Endothelial cell of umbilical vein (primary cell): ENCODE measurements at regions not wholly inside any gene's neighbourhood (a gene's known extent, or its start where the extent isn't known, plus 50 kb on each side); places are given as distances from the start of the nearest gene placed in this dataset.

Experiments
- BruUV-seq: library from RNA; stranded (reverse); fragments of 400-500 nt; replicated peaks from 2 replicates; lab custom pipeline; 2021; lab: Mats Ljungman, UMichigan
- CTCF ChIA-PET: fragments of 300-600, 350-600 bp; sonication (Branson Sonifier 250); formaldehyde crosslinking; loops from one replicate; lab custom pipeline; 2021; ENCODE audit warnings: antibody characterized with exemption, inconsistent platforms; lab: Charles Lee
- POLR2A ChIA-PET: fragments of 300-600, 350-600 bp; sonication (Branson Sonifier 250); formaldehyde crosslinking; loops from one replicate; lab custom pipeline; 2021; ENCODE audit warnings: antibody characterized with exemption, inconsistent platforms; lab: Charles Lee
- DNase-seq: peaks from one replicate; pipeline ENCODE4 v3.0.0-alpha.2; 2011; ENCODE audit warnings: low read depth, low spot score
- FAIRE-seq: peaks from 2 replicates; lab custom pipeline; 2011; peaks lifted over from hg19 to GRCh38; lab: Jason Lieb, UNC
- H2AFZ ChIP-seq: 2 replicates; pipeline ENCODE4 v1.6.0; 2012; ENCODE audit warnings: low read depth, low read length, control low read depth, inconsistent platforms
- H3K27ac ChIP-seq: 2 replicates; pipeline ENCODE4 v1.5.1; 2011; ENCODE audit warnings: low read depth, mild to moderate bottlenecking, control low read depth, low read length, moderate library complexity; ENCODE audit not compliant: insufficient read depth
- H3K27me3 ChIP-seq, 2 experiments: 2 replicates each; pipeline versions ENCODE4 v1.6.0 to v1.6.1; 2011; ENCODE audit warnings: low read length in 2 of 2, mixed read lengths in 1 of 2; ENCODE audit not compliant: control insufficient read depth in 2 of 2, insufficient read depth in 2 of 2
- H3K36me3 ChIP-seq, 2 experiments: 2 replicates in 1 of 2; 3 replicates in 1 of 2; pipeline ENCODE4 v1.5.1; 2011; ENCODE audit warnings: low read length in 2 of 2, mild to moderate bottlenecking in 1 of 2, moderate library complexity in 1 of 2; ENCODE audit not compliant: control insufficient read depth in 2 of 2, insufficient read depth in 2 of 2; ENCODE audit errors: extremely low read depth in 1 of 2
- H3K4me1 ChIP-seq: 3 replicates; pipeline ENCODE4 v1.5.1; 2011; ENCODE audit warnings: mild to moderate bottlenecking, low read length; ENCODE audit not compliant: control insufficient read depth, insufficient read depth; ENCODE audit errors: extremely low read depth
- H3K4me2 ChIP-seq: 2 replicates; pipeline ENCODE4 v1.6.1; 2011; ENCODE audit warnings: low read length, control low read depth, mixed read lengths; ENCODE audit not compliant: insufficient read depth
- H3K4me3 ChIP-seq, 3 experiments: fragments of 200-600 bp in 1 of 3; sonication (generic), shearing (Covaris generic) in 1 of 3; replicated peaks in 1 of 3; 2 replicates each; pipeline ENCODE4 v1.5.1; 2011 to 2016; ENCODE audit warnings: control low read depth in 3 of 3, low read length in 3 of 3, mild to moderate bottlenecking in 2 of 3, inconsistent platforms in 1 of 3, low read depth in 1 of 3, moderate library complexity in 1 of 3; ENCODE audit not compliant: insufficient read depth in 1 of 3
- H3K79me2 ChIP-seq: 2 replicates; pipeline ENCODE4 v1.6.0; 2012; ENCODE audit warnings: low read length, inconsistent platforms; ENCODE audit not compliant: control insufficient read depth, insufficient read depth
- H3K9ac ChIP-seq: replicated peaks from 2 replicates; pipeline ENCODE3; 2011; ENCODE audit warnings: low read length, control low read depth; ENCODE audit not compliant: insufficient read depth; ENCODE audit errors: extremely low read depth
- H3K9me1 ChIP-seq: replicated peaks from 3 replicates; pipeline ENCODE4 v1.6.0; 2011; ENCODE audit warnings: mild to moderate bottlenecking, low read length; ENCODE audit not compliant: control insufficient read depth, insufficient read depth; ENCODE audit errors: extremely low read depth
- H3K9me3 ChIP-seq: replicated peaks from 2 replicates; pipeline ENCODE4 v1.5.1; 2012; ENCODE audit warnings: low read length, inconsistent platforms; ENCODE audit not compliant: control insufficient read depth, insufficient read depth
- H4K20me1 ChIP-seq: replicated peaks from 2 replicates; pipeline ENCODE3; 2011; ENCODE audit warnings: mild to moderate bottlenecking, low read length; ENCODE audit not compliant: control insufficient read depth, insufficient read depth; ENCODE audit errors: extremely low read depth
- CTCF ChIP-seq, 2 donors: IDR thresholded peaks; 1 replicate in 1 of 2; 2 replicates in 1 of 2; pipeline ENCODE4 v1.5.1; 2011; ENCODE audit warnings: low read length in 2 of 2, mild to moderate bottlenecking in 2 of 2, moderate library complexity in 2 of 2, control low read depth in 1 of 2, inconsistent platforms in 1 of 2, low read depth in 1 of 2; ENCODE audit not compliant: insufficient read depth in 1 of 2; ENCODE audit errors: extremely low read depth in 1 of 2
- EZH2 ChIP-seq: IDR thresholded peaks from 2 replicates; pipeline ENCODE4 v1.6.1; 2012; ENCODE audit warnings: borderline replicate concordance, low read depth, mild to moderate bottlenecking, moderate library complexity, low read length, inconsistent platforms; ENCODE audit not compliant: severe bottlenecking
- FOS ChIP-seq: IDR thresholded peaks from 2 replicates; pipeline ENCODE4 v1.6.1; 2011; ENCODE audit warnings: mild to moderate bottlenecking, low read length, moderate library complexity, borderline replicate concordance; ENCODE audit not compliant: insufficient read depth
- GATA2 ChIP-seq: IDR thresholded peaks from 2 replicates; pipeline ENCODE4 v1.7.0; 2011; ENCODE audit warnings: low read depth, mild to moderate bottlenecking, moderate library complexity, mixed read lengths, low read length; ENCODE audit not compliant: insufficient read length, insufficient read depth
- JUN ChIP-seq: IDR thresholded peaks from 2 replicates; pipeline ENCODE4 v1.6.1; 2011; ENCODE audit warnings: borderline replicate concordance, low read depth; ENCODE audit not compliant: insufficient read length, insufficient read depth
- MAX ChIP-seq: IDR thresholded peaks from 2 replicates; pipeline ENCODE4 v1.6.1; 2011; ENCODE audit not compliant: insufficient read depth, insufficient read length
- MYC ChIP-seq: IDR thresholded peaks from one replicate; pipeline ENCODE4 v1.6.1; 2011; ENCODE audit warnings: mild to moderate bottlenecking, low read depth, low read length
- POLR2A ChIP-seq: IDR thresholded peaks from 2 replicates; pipeline ENCODE4 v1.6.1; 2012; ENCODE audit warnings: low read depth, mild to moderate bottlenecking, control low read depth, low read length
- POLR2AphosphoS5 ChIP-seq: IDR thresholded peaks from 2 replicates; pipeline ENCODE4 v1.6.1; 2012; ENCODE audit warnings: low read depth, mild to moderate bottlenecking, control low read depth, low read length, moderate library complexity; ENCODE audit not compliant: insufficient read depth
- dilution Hi-C: fragments of 300-500 bp; cut with MboI; formaldehyde crosslinking; loops from one replicate; pipeline ENCODE4 v1.15.0; 2019; ENCODE audit warnings: low sequenced_read_pairs; ENCODE audit not compliant: extremely low pct_ligation_motif_present
- intact Hi-C: fragments of 100-400 bp; cut with micrococcal nuclease; formaldehyde crosslinking; loops from one replicate; pipeline ENCODE4 v1.10.0; 2022

DNA sequence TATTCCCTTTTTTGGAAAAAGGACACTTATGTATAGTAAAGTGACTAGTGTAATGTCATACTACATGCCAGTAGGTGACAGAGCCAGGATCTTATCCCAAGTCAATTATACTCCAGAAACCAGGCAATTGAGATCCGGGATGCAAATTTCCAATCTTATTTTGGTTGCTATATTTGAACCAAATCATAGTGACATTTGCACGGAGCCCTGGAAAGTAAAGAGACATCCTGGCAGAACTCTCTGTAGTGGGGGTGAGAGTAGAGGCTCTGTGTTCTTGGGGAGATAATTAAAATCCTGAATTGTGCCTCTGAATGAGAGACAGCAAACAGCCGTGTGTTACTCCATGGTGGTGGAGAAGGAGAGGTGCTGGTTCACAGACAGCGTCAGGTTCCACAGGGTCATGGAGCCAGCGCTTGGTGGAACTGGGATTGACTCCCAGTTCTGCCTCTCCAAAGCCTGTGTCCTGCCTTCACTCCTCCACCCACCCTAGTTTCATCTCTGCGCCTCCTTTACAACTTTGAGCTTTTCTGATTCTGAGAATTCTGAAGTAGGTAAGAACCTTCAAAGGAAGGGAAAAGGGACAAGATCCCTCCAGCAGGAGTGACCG is 432.3 kb downstream of the PTPRU start:
- dilution Hi-C loops (no loop called here), intact Hi-C loops (no loop called here)
- no peak overlapping the region for H3K9ac ChIP-seq
- FAIRE-seq: no peak
- no peaks in the 10 kb centered on the region for H3K9me1 ChIP-seq
- CTCF ChIA-PET: interaction anchor here (1.0 kb wide), 1 partner anchor 711 kb away, joined by 3 read pairs; no protein-coding TSS in a partner anchor
- H3K36me3 ChIP-seq: no peaks in the 10 kb centered on the region
- no peaks in the 10 kb centered on the region for H3K9me3 ChIP-seq
- H2AFZ ChIP-seq: no peak overlapping the region
- H3K4me1 ChIP-seq: no peaks in the 10 kb centered on the region
- no peak for DNase-seq
- H4K20me1 ChIP-seq: no peaks in the 10 kb centered on the region
- H3K27ac ChIP-seq: no peak overlapping the region
- H3K27me3 ChIP-seq: peaks cover 0 to 10% of the 10 kb centered on the region in 2 experiments
- POLR2A ChIA-PET: no interaction called here
- BruUV-seq: no TSS peak
- TF ChIP-seq MAX (no peak), JUN (no peak), FOS (no peak), POLR2AphosphoS5 (no peak), POLR2A (no peak), CTCF (IDR thresholded peaks at IDR 0.05; ENCODE audit: extremely low read depth in 1 of 2, insufficient read depth in 1 of 2, low read depth in 1 of 2, low read length in 2 of 2) (no peak), GATA2 (no peak), MYC (no peak), EZH2 (no peak)
- H3K4me2 ChIP-seq: no peak overlapping the region
- no peak overlapping the region for H3K4me3 ChIP-seq
- H3K79me2 ChIP-seq: no peaks in the 10 kb centered on the region
